Neural cell (in vitro differentiated cells): ENCODE measurements at regions not wholly inside any gene's neighbourhood (a gene's known extent, or its start where the extent isn't known, plus 50 kb on each side); places are given as distances from the start of the nearest gene placed in this dataset.
"Not testable (repeated sequence)": the region's sequence is repeated elsewhere in the genome, so short reads cannot be mapped to it uniquely, and the experiment has no call there.

Experiments
- H2AFZ ChIP-seq: fragments of 200-600, 300-800 bp; sonication (generic), shearing (Covaris generic); 2 replicates; pipeline ENCODE4 v1.6.0; 2014; ENCODE audit warnings: low read depth, mild to moderate bottlenecking, antibody characterized with exemption, low read length, moderate library complexity
- H3F3A ChIP-seq: fragments of 200-600 bp; shearing (Covaris generic); 2 replicates; pipeline ENCODE4 v1.6.1; 2016; ENCODE audit warnings: mild to moderate bottlenecking, moderate library complexity, mixed read lengths, antibody characterized with exemption, low read length; ENCODE audit not compliant: insufficient read depth, poor library complexity, severe bottlenecking
- H3K27ac ChIP-seq: fragments of 200-600, 300-800 bp; sonication (generic), shearing (Covaris generic); 2 replicates; pipeline ENCODE4 v1.5.1; 2014; ENCODE audit warnings: mild to moderate bottlenecking, low read length, moderate library complexity
- H3K27me3 ChIP-seq: fragments of 300-800, 200-600 bp; sonication (generic), shearing (Covaris generic); 2 replicates; pipeline ENCODE4 v1.6.0; 2014; ENCODE audit warnings: mild to moderate bottlenecking, low read depth, low read length, moderate library complexity; ENCODE audit not compliant: insufficient read depth
- H3K36me3 ChIP-seq: fragments of 300-800, 200-600 bp; sonication (generic), shearing (Covaris generic); 2 replicates; pipeline ENCODE4 v1.5.1; 2014; ENCODE audit warnings: mild to moderate bottlenecking, antibody characterized with exemption, low read length, moderate library complexity; ENCODE audit not compliant: insufficient read depth
- H3K4me2 ChIP-seq: fragments of 300-800, 200-600 bp; sonication (generic), shearing (Covaris generic); 2 replicates; pipeline ENCODE4 v1.6.0; 2014; ENCODE audit warnings: mild to moderate bottlenecking, low read length
- H3K4me3 ChIP-seq: fragments of 300-800, 200-600 bp; sonication (generic), shearing (Covaris generic); 2 replicates; pipeline ENCODE4 v1.5.1; 2014; ENCODE audit warnings: mild to moderate bottlenecking, low read length, moderate library complexity
- H3K79me2 ChIP-seq: fragments of 200-600 bp; shearing (Covaris generic); replicated peaks from 2 replicates; pipeline ENCODE4 v1.6.0; 2014; ENCODE audit warnings: mild to moderate bottlenecking, low read length, moderate library complexity; ENCODE audit not compliant: insufficient read depth
- H3K9ac ChIP-seq: fragments of 300-800, 200-600 bp; sonication (generic), shearing (Covaris generic); 2 replicates; pipeline ENCODE4 v1.6.1; 2016; ENCODE audit warnings: mild to moderate bottlenecking, low read length, mixed read lengths
- H3K9me2 ChIP-seq: fragments of 200-600 bp; shearing (Covaris generic); 2 replicates; pipeline ENCODE4 v1.6.1; 2016; ENCODE audit warnings: mild to moderate bottlenecking, low read length, mixed read lengths; ENCODE audit not compliant: insufficient read depth
- H3K9me3 ChIP-seq: fragments of 200-600, 300-800 bp; sonication (generic), shearing (Covaris generic); 2 replicates; pipeline ENCODE4 v1.6.1; 2016; ENCODE audit warnings: mild to moderate bottlenecking, mixed run types, low read length, moderate library complexity, mixed read lengths
- H4K20me1 ChIP-seq: fragments of 200-600 bp; shearing (Covaris generic); 2 replicates; pipeline ENCODE4 v1.6.1; 2016; ENCODE audit warnings: mild to moderate bottlenecking, mixed run types; ENCODE audit not compliant: insufficient read depth
- CTCF ChIP-seq: fragments of 450-650 bp; IDR thresholded peaks from 2 replicates; pipeline ENCODE4 v1.5.1; 2014; ENCODE audit warnings: antibody characterized with exemption, mild to moderate bottlenecking, moderate library complexity; ENCODE audit not compliant: poor library complexity, severe bottlenecking
- EP300 ChIP-seq: fragments of 450-650 bp; conservative IDR thresholded peaks from 2 replicates; pipeline ENCODE4 v1.6.1; 2014; ENCODE audit warnings: antibody characterized with exemption, mild to moderate bottlenecking, moderate library complexity; ENCODE audit not compliant: poor library complexity, severe bottlenecking
- EZH2 ChIP-seq: fragments of 200-600, 300-800 bp; shearing (Covaris generic), sonication (generic); IDR thresholded peaks from 2 replicates; pipeline ENCODE4 v1.6.1; 2014; ENCODE audit warnings: antibody characterized with exemption, low read length, borderline replicate concordance, mild to moderate bottlenecking; ENCODE audit not compliant: insufficient read depth, poor library complexity, severe bottlenecking
- MXI1 ChIP-seq: fragments of 450-650 bp; conservative IDR thresholded peaks from 2 replicates; pipeline ENCODE4 v1.6.1; 2014; ENCODE audit warnings: antibody characterized with exemption, mild to moderate bottlenecking; ENCODE audit not compliant: poor library complexity, severe bottlenecking
- POLR2AphosphoS5 ChIP-seq: IDR thresholded peaks from 2 replicates; pipeline ENCODE4 v1.6.1; 2012
- RAD21 ChIP-seq: fragments of 450-650 bp; conservative IDR thresholded peaks from 2 replicates; pipeline ENCODE4 v1.6.1; 2014; ENCODE audit warnings: antibody characterized with exemption, mild to moderate bottlenecking, moderate library complexity
- REST ChIP-seq: IDR thresholded peaks from 2 replicates; pipeline ENCODE4 v1.6.1; 2012; ENCODE audit warnings: borderline replicate concordance
- SMC3 ChIP-seq: fragments of 450-650 bp; conservative IDR thresholded peaks from 2 replicates; pipeline ENCODE4 v1.6.1; 2014; ENCODE audit warnings: antibody characterized with exemption, mild to moderate bottlenecking, moderate library complexity; ENCODE audit not compliant: poor library complexity
- TAF1 ChIP-seq: IDR thresholded peaks from 2 replicates; pipeline ENCODE4 v1.6.1; 2012; ENCODE audit warnings: low read depth

- H2AFZ ChIP-seq, result no peak overlapping the region
- H3K27me3 ChIP-seq, result no peaks in the 10 kb centered on the region
- no peak overlapping the region for H3K27ac ChIP-seq
- no peaks in the 10 kb centered on the region for H3K79me2 ChIP-seq
- no peak for TF ChIP-seq POLR2AphosphoS5
- TF ChIP-seq TAF1, result no peak
- no peak for TF ChIP-seq EZH2
- no peak for TF ChIP-seq SMC3
- TF ChIP-seq EP300, result no peak
- no peak for TF ChIP-seq MXI1
- no peak for TF ChIP-seq CTCF
- no peak for TF ChIP-seq REST
- no peak for TF ChIP-seq RAD21
- no peaks in the 10 kb centered on the region for H3K9me3 ChIP-seq
- H3K9me2 ChIP-seq, result no peaks in the 10 kb centered on the region
- H4K20me1 ChIP-seq, result no peaks in the 10 kb centered on the region
- H3K4me3 ChIP-seq, result no peak overlapping the region
- no peaks in the 10 kb centered on the region for H3K36me3 ChIP-seq
- H3K4me2 ChIP-seq, result no peak overlapping the region
- no peak overlapping the region for H3K9ac ChIP-seq
- H3F3A ChIP-seq, result no peaks in the 10 kb centered on the region
Measured at GRCh38 chr15:69562564-69562963, 109.9 kb downstream of the RPLP1 start.

GRCh38 chr15:69565066-69565655, 112.5 kb downstream of the RPLP1 start:
- H2AFZ ChIP-seq, result no peak overlapping the region
- no peaks in the 10 kb centered on the region for H3K36me3 ChIP-seq
- no peaks in the 10 kb centered on the region for H3K79me2 ChIP-seq
- no peaks in the 10 kb centered on the region for H3K9me2 ChIP-seq
- H3K27me3 ChIP-seq, result no peaks in the 10 kb centered on the region
- no peak overlapping the region for H3K4me3 ChIP-seq
- no peak overlapping the region for H3K27ac ChIP-seq
- no peak overlapping the region for H3K4me2 ChIP-seq
- no peaks in the 10 kb centered on the region for H4K20me1 ChIP-seq
- TF ChIP-seq SMC3 (no peak), TAF1 (no peak), CTCF (no peak), POLR2AphosphoS5 (no peak), EP300 (no peak), MXI1 (no peak), RAD21 (no peak), REST (no peak), EZH2 (no peak)
- no peak overlapping the region for H3K9ac ChIP-seq
- H3K9me3 ChIP-seq, result no peaks in the 10 kb centered on the region
- no peaks in the 10 kb centered on the region for H3F3A ChIP-seq

GRCh38 chr15:69567238-69567760, 114.7 kb downstream of the RPLP1 start:
- not testable (repeated sequence) for H3K4me2 ChIP-seq, H3K27ac ChIP-seq, H3K27me3 ChIP-seq, H3K79me2 ChIP-seq, H4K20me1 ChIP-seq, H3F3A ChIP-seq, H3K9ac ChIP-seq, H3K9me3 ChIP-seq, H3K9me2 ChIP-seq, H2AFZ ChIP-seq, H3K4me3 ChIP-seq, H3K36me3 ChIP-seq
